Thyroid gland (tissue), 4 donors: ENCODE measurements at regions not wholly inside any gene's neighbourhood (a gene's known extent, or its start where the extent isn't known, plus 50 kb on each side); places are given as distances from the start of the nearest gene placed in this dataset.
"Not testable (repeated sequence)": the region's sequence is repeated elsewhere in the genome, so short reads cannot be mapped to it uniquely, and the experiment has no call there.

Source experiments
- DNase-seq, 2 donors: peaks; one replicate each; pipeline ENCODE4 v3.0.0-alpha.2; 2019
- H3K27ac ChIP-seq, 3 donors: fragments of 200-600 bp; sonication (generic); 1 replicate in 2 of 3; 2 replicates in 1 of 3; pipeline ENCODE4 v1.5.1; 2016 to 2019; ENCODE audit warnings: mild to moderate bottlenecking in 1 of 3, moderate library complexity in 1 of 3
- H3K27me3 ChIP-seq: fragments of 200-600 bp; sonication (generic); one replicate; pipeline ENCODE4 v1.5.1; 2019
- H3K36me3 ChIP-seq, 2 donors: fragments of 200-600 bp; sonication (generic); one replicate each; pipeline ENCODE4 v1.5.1; 2016 to 2019
- H3K4me1 ChIP-seq, 2 donors: fragments of 200-600 bp; sonication (generic); one replicate each; pipeline ENCODE4 v1.5.1; 2017 to 2019
- H3K4me3 ChIP-seq, 3 donors: fragments of 200-600 bp; sonication (generic); replicated peaks in 1 of 3; 1 replicate in 2 of 3; 2 replicates in 1 of 3; pipeline ENCODE4 v1.5.1; 2016; ENCODE audit warnings: mild to moderate bottlenecking in 1 of 3
- H3K9me3 ChIP-seq: fragments of 200-600 bp; sonication (generic); one replicate; pipeline ENCODE4 v1.5.1; 2017
- POLR2A ChIP-seq, 2 donors: fragments of 450-650 bp; IDR thresholded peaks; one replicate each; pipeline ENCODE4 v1.6.1; 2017; ENCODE audit warnings: antibody characterized with exemption in 2 of 2, mild to moderate bottlenecking in 2 of 2, moderate library complexity in 1 of 2
- WGBS, 2 donors: methylation state at CpG; one replicate each; pipeline ENCODE4 v1.1.5; 2017; 5-methylcytosine and 5-hydroxymethylcytosine counted together
- intact Hi-C: fragments of 100-400 bp; cut with DNase I; formaldehyde crosslinking; loops from one replicate; pipeline ENCODE4 v1.15.1; 2023
- TF ChIP-seq, protein P1 (sequence below), 6 experiments: fragments of 200-600 bp in 3 of 6; fragments of 450-650 bp in 3 of 6; sonication (generic) in 3 of 6; IDR thresholded peaks; one replicate each; pipeline ENCODE4 v1.5.1; 2016 to 2019; ENCODE audit warnings: antibody characterized with exemption in 6 of 6, mild to moderate bottlenecking in 2 of 6, inconsistent platforms in 1 of 6, moderate library complexity in 1 of 6

DNA sequence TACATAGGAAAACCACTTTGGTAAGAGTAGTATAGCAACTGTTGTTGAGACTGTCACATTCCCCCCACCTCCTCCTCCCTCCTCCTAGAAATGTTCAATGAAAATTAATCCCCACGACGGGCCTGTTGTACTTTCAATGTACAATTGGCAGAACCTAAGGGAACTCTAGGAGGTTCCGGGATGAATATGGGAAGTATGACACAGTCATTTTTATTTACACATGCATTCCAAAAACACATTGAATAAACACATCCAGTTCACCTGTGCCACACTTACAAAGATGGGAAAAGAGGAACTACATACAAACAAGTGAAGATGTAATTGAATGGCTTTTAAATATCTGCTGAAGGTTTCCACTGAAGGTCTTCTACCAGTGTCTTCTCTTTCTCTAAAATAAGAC is 144.4 kb upstream of the NBPF11 start:
- Histone ChIP-seq H3K4me3 (no peak overlapping the region), H3K27me3 (no peaks in the 10 kb centered on the region), H3K9me3 (no peaks in the 10 kb centered on the region), H3K27ac (no peak overlapping the region), H3K36me3 (no peaks in the 10 kb centered on the region), H3K4me1 (no peaks in the 10 kb centered on the region)
- TF ChIP-seq POLR2A (IDR thresholded peaks at IDR 0.05) = no peak
- TF ChIP-seq, protein P1, sequence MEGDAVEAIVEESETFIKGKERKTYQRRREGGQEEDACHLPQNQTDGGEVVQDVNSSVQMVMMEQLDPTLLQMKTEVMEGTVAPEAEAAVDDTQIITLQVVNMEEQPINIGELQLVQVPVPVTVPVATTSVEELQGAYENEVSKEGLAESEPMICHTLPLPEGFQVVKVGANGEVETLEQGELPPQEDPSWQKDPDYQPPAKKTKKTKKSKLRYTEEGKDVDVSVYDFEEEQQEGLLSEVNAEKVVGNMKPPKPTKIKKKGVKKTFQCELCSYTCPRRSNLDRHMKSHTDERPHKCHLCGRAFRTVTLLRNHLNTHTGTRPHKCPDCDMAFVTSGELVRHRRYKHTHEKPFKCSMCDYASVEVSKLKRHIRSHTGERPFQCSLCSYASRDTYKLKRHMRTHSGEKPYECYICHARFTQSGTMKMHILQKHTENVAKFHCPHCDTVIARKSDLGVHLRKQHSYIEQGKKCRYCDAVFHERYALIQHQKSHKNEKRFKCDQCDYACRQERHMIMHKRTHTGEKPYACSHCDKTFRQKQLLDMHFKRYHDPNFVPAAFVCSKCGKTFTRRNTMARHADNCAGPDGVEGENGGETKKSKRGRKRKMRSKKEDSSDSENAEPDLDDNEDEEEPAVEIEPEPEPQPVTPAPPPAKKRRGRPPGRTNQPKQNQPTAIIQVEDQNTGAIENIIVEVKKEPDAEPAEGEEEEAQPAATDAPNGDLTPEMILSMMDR (IDR thresholded peaks at IDR 0.05) = no peak
- 89 to 90% methylated on average over 3 of the region's 3 CpGs for WGBS, 2 donors
- no peak for DNase-seq
- intact Hi-C loops = no loop called here

DNA sequence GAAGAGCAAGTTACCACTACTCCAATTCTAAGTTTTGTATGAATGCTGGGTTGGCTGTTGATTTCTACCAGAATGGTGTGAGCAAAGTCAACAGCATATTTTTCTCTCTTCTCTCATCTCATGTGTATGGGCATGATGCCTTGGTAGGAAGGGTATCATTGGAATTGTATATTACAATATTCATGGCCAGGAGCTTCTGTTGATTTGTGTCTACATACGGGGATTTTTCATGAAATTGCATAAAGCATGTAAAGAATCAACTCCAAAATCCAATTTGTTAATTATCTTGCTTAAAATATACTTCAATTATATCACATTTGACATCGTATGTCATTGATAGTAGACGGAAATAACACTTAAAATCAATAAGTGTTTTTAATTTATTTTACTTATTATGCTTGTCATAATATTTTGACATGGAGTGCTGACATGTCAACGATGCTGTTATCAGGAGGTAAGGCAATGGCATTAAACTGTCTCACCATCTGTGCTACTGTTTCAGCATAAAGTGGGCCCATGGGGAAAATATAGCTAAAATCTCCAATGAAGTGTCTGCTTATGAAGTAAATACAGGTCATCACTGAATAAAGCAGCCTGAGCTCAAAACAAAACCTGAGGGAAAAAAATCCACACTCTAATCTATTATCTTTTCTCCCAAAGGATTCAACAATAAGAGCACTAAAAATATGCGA is 142.2 kb upstream of the NBPF11 start:
- no peaks in the 10 kb centered on the region for H3K36me3 ChIP-seq
- H3K27me3 ChIP-seq = no peaks in the 10 kb centered on the region
- WGBS, 2 donors = 70 to 87% methylated on average over 5 of the region's 5 CpGs
- H3K4me3 ChIP-seq = no peak overlapping the region
- H3K4me1 ChIP-seq = no peaks in the 10 kb centered on the region
- DNase-seq = no peak
- H3K9me3 ChIP-seq = no peaks in the 10 kb centered on the region
- no peak for TF ChIP-seq POLR2A (IDR thresholded peaks at IDR 0.05)
- no peak overlapping the region for H3K27ac ChIP-seq
- intact Hi-C loops = no loop called here

DNA sequence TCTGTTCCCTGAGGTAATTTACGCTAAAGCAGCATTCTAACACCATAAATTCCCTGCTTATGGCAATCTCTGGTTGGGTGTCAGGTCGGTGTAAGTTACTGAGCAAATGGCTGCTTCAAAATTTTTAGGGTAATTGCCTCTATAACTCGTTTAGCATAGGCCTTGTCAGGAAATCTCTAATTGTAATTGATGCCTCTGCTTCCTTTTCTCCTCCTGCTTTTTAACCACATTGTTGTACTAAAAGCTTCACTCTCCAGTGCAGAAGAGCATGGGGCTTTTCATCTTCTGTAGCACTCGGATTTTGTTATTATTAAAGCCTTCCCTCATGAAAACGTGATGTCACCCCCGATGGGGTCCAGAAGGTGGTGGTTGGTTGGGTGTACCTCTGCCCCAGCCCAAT is 141.6 kb upstream of the NBPF11 start:
- TF ChIP-seq, protein P1 (IDR thresholded peaks at IDR 0.05) = no peak
- TF ChIP-seq POLR2A (IDR thresholded peaks at IDR 0.05) = no peak
- H3K4me3 ChIP-seq = no peak overlapping the region
- no peak overlapping the region for H3K27ac ChIP-seq
- no peaks in the 10 kb centered on the region for H3K36me3 ChIP-seq
- DNase-seq = no peak
- 58 to 65% methylated on average over 6 of the region's 6 CpGs for WGBS, 2 donors
- no peaks in the 10 kb centered on the region for H3K4me1 ChIP-seq
- no peaks in the 10 kb centered on the region for H3K9me3 ChIP-seq
- H3K27me3 ChIP-seq = no peaks in the 10 kb centered on the region
- intact Hi-C loops = no loop called here

DNA sequence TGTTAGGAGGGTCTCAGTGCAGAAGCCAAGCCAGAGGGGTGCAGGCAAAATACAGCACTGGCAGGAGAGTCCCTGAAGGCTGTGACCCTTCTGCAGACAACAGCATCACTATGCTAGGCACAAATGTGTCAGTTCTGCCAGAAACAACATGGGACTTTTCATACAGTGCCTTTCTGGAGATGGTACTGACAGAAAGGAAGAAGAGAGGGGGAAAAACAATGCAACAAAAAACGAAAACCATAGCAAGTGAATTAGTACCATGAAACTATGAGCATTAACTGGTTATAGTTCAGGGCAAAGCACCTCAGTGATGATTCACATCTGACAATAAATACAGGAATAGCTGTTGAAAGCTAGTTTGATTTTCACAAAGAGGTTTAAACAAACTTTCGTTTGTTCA is 140.8 kb upstream of the NBPF11 start:
- Histone ChIP-seq H3K4me1 (no peaks in the 10 kb centered on the region), H3K36me3 (no peaks in the 10 kb centered on the region), H3K9me3 (no peaks in the 10 kb centered on the region), H3K4me3 (no peak overlapping the region), H3K27me3 (no peaks in the 10 kb centered on the region), H3K27ac (no peak overlapping the region)
- no peak for DNase-seq
- WGBS, 2 donors = 63% methylated on average over 2 of the region's 2 CpGs
- TF ChIP-seq, protein P1 (IDR thresholded peaks at IDR 0.05) = no peak
- intact Hi-C loops = no loop called here

DNA sequence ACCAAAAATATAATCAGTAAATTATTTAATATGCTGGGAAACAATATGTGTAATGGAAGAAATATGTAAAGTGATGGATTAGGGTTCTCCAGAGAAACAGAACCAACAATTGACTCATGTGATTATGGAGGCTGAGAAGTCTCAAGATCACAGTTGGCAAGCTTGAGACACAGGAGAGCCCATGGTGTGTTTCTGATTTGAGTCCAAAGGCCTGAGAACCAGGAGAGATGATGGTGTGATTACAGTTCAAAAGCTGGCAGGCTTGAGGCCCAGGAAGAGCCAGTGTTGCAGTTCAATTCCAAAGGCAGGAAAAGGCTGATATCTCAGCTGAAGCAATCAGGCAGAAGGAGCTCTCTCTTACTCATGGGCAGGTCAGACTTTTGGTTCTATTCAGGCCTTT is 138.8 kb upstream of the NBPF11 start:
- no peak for DNase-seq
- intact Hi-C loops = no loop called here
- Histone ChIP-seq H3K9me3 (no peaks in the 10 kb centered on the region), H3K4me3 (no peak overlapping the region), H3K27ac (no peak overlapping the region), H3K27me3 (no peaks in the 10 kb centered on the region), H3K4me1 (no peaks in the 10 kb centered on the region), H3K36me3 (no peaks in the 10 kb centered on the region)
- TF ChIP-seq, protein P1 (IDR thresholded peaks at IDR 0.05) = no peak
- no peak for TF ChIP-seq POLR2A (IDR thresholded peaks at IDR 0.05)

DNA sequence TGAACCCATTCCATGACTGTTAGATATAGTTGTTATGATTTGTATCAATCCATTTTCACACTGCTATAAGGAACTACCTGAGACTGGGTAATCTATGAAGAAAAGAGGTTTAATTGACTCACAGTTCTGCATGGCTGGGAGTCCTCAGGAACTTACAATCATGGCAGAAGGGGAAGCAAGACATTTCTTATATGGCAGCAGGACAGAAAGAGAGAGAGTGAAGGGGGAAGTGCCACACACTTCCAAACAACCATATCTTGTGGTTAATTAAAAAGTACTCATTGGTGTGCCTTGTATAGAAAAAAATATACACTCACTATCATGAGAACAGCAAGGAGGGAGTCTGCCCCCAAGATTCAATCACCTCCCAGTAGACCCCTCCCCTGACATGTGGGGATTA is 137.6 kb upstream of the NBPF11 start:
- Histone ChIP-seq H3K4me3 (no peak overlapping the region), H3K27me3 (no peaks in the 10 kb centered on the region), H3K36me3 (no peaks in the 10 kb centered on the region), H3K27ac (no peak overlapping the region), H3K9me3 (no peaks in the 10 kb centered on the region), H3K4me1 (no peaks in the 10 kb centered on the region)
- no peak for DNase-seq
- TF ChIP-seq, protein P1 (IDR thresholded peaks at IDR 0.05) = no peak
- no peak for TF ChIP-seq POLR2A (IDR thresholded peaks at IDR 0.05)
- intact Hi-C loops = no loop called here

DNA sequence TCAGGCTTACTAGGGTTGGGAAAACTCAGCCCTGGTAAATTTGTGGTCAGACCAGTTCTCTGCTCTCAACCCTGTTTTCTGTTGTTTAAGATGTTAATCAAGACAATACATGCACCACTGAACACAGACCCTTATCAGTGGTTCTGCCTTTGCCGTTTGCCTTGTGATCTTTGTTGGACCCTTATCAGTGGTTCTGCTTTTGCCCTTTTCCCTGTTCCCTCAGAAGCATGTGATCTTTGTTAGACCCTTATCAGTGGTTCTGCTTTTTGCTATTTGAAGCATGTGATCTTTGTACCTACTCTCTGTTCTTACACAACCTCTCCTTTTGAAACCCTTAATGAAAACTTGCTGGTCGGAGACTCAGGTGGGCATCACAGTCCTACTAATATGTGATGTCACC is 133.9 kb upstream of the NBPF11 start:
- H3K27me3 ChIP-seq, H3K9me3 ChIP-seq, DNase-seq, H3K4me1 ChIP-seq, H3K4me3 ChIP-seq, H3K27ac ChIP-seq, H3K36me3 ChIP-seq, intact Hi-C loops: not testable (repeated sequence)
- 26 to 33% methylated on average over 2 of the region's 2 CpGs for WGBS, 2 donors

DNA sequence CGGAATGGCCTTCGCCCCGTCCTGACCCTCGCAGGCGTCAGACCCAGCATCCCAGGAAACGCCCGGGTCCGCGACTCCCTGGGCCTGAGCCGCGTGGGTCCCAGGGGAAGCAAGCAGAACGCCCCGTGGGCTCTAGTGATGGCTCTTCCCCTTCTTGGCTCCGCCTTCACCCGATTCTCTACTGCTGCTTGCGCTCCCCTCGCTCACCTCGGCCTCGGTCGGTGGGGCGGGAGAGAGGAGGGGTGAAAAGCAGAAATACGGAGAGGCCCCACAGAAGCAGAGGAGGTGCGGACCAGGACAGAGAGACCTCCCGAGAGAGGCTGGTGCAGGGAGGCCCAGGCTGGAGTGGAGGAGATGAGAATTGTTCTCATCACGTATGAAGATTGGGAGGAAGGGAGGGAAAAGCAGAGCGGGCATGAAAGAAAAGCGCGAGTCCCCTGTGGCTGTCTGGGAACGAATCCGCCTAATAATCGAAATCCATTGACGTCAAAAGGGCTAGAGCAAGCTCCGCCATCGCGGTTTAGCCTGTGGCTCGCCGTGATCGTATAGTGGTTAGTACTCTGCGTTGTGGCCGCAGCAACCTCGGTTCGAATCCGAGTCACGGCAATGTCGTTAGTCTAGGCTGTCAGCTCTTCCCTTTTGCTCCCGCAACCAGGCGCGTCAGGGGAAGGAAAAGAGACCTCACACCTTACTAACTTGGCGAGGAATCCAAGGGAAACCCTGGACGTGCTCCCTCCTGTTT is 128.9 kb upstream of the NBPF11 start:
- WGBS, 2 donors = no CpG with 5 or more reads among the region's 50 CpGs
- H3K27ac ChIP-seq, intact Hi-C loops, H3K36me3 ChIP-seq, DNase-seq, H3K4me3 ChIP-seq, H3K4me1 ChIP-seq, H3K9me3 ChIP-seq, H3K27me3 ChIP-seq: not testable (repeated sequence)
